ENCODE measurements at regions not wholly inside any gene's neighbourhood (a gene's known extent, or its start where the extent isn't known, plus 50 kb on each side); places are given as distances from the start of the nearest gene placed in this dataset.
"Not testable (repeated sequence)": the region's sequence is repeated elsewhere in the genome, so short reads cannot be mapped to it uniquely, and the experiment has no call there.

- not testable (repeated sequence) for DNase-seq
Measured at GRCh38 chr4:102210806-102211205, 134.5 kb downstream of the SLC39A8 start.

GRCh38 chr4:102204634-102205033 is 140.6 kb downstream of the SLC39A8 start:
- not testable (repeated sequence) for DNase-seq

- no peak for DNase-seq
Measured at GRCh38 chr4:102196221-102196620, 149.1 kb downstream of the SLC39A8 start.

GRCh38 chr4:102193145-102193544 is 152.1 kb downstream of the SLC39A8 start:
- DNase-seq: no peak

- DNase-seq: no peak
Measured at GRCh38 chr4:102180046-102180445, 165.2 kb downstream of the SLC39A8 start.

GRCh38 chr4:102174719-102175189 is 170.5 kb downstream of the SLC39A8 start:
- no peak for DNase-seq

GRCh38 chr4:102172341-102172740 is 172.9 kb downstream of the SLC39A8 start:
- DNase-seq: no peak

- no peak for DNase-seq
Measured at GRCh38 chr4:102170910-102171309, 174.4 kb downstream of the SLC39A8 start.

GRCh38 chr4:102169345-102169744 is 175.9 kb downstream of the SLC39A8 start:
- DNase-seq: peak; percentile 90

- peak; percentile 54 for DNase-seq
Measured at GRCh38 chr4:102168580-102168979, 176.7 kb downstream of the SLC39A8 start.

- no peak for DNase-seq
Measured at GRCh38 chr4:102165584-102165983, 179.7 kb downstream of the SLC39A8 start.

GRCh38 chr4:102163404-102164140 is 181.7 kb downstream of the SLC39A8 start:
- peak; percentile 39 for DNase-seq

GRCh38 chr4:102157984-102158383 is 187.3 kb downstream of the SLC39A8 start:
- DNase-seq: peak; percentile 92

- no peak for DNase-seq
Measured at GRCh38 chr4:102153391-102153790, 191.9 kb downstream of the SLC39A8 start.

- DNase-seq: no peak
Measured at GRCh38 chr4:102151696-102152095, 193.6 kb downstream of the SLC39A8 start.

GRCh38 chr4:102143433-102143832 is 201.8 kb downstream of the SLC39A8 start:
- DNase-seq: no peak

GRCh38 chr4:102141842-102142241 is 203.4 kb downstream of the SLC39A8 start:
- no peak for DNase-seq

- no peak for DNase-seq
Measured at GRCh38 chr4:102139932-102140331, 205.3 kb downstream of the SLC39A8 start.

- no peak for DNase-seq
Measured at GRCh38 chr4:102139132-102139573, 206.1 kb downstream of the SLC39A8 start.

GRCh38 chr4:102137217-102137616 is 208.1 kb downstream of the SLC39A8 start:
- no peak for DNase-seq

GRCh38 chr4:102129810-102130209 is 215.5 kb downstream of the SLC39A8 start:
- DNase-seq: no peak
